22Rv1 (cell line): ENCODE measurements at regions not wholly inside any gene's neighbourhood (a gene's known extent, or its start where the extent isn't known, plus 50 kb on each side); places are given as distances from the start of the nearest gene placed in this dataset.

ENCODE experiments used
- H3K27ac ChIP-seq: fragments of 450-650 bp; 2 replicates; pipeline ENCODE4 v1.5.1; 2017
- CTCF ChIP-seq: fragments of 450-650 bp; IDR thresholded peaks from 2 replicates; pipeline ENCODE4 v1.5.1; 2017; ENCODE audit warnings: mild to moderate bottlenecking
- ZFX ChIP-seq: fragments of 450-650 bp; IDR thresholded peaks from 2 replicates; pipeline ENCODE4 v1.6.1; 2017; ENCODE audit warnings: antibody characterized with exemption, borderline replicate concordance

GRCh38 chr4:30429813-30430761 lies 290.1 kb upstream of the PCDH7 start:
- no peak overlapping the region for H3K27ac ChIP-seq

GRCh38 chr4:30434656-30435055 lies 285.5 kb upstream of the PCDH7 start:
- TF ChIP-seq ZFX (no peak), CTCF (no peak)
- H3K27ac ChIP-seq = no peak overlapping the region

More at GRCh38 chr4:30429813-30430761, 290.1 kb upstream of the PCDH7 start:
- TF ChIP-seq CTCF = no peak
- TF ChIP-seq ZFX = no peak

GRCh38 chr4:30436394-30436793 lies 283.8 kb upstream of the PCDH7 start:
- H3K27ac ChIP-seq = no peak overlapping the region
- TF ChIP-seq CTCF (no peak), ZFX (no peak)

GRCh38 chr4:30437316-30437715 lies 282.9 kb upstream of the PCDH7 start:
- TF ChIP-seq CTCF = no peak
- no peak for TF ChIP-seq ZFX
- no peak overlapping the region for H3K27ac ChIP-seq

- TF ChIP-seq ZFX = no peak
- TF ChIP-seq CTCF = no peak
- no peak overlapping the region for H3K27ac ChIP-seq
These were observed 276.9 kb upstream of the PCDH7 start for GRCh38 chr4:30443289-30443688.

GRCh38 chr4:30450474-30450873 lies 269.7 kb upstream of the PCDH7 start:
- no peak for TF ChIP-seq ZFX
- no peak for TF ChIP-seq CTCF
- no peak overlapping the region for H3K27ac ChIP-seq

- TF ChIP-seq ZFX (no peak), CTCF (no peak)
These were observed 265.7 kb upstream of the PCDH7 start for GRCh38 chr4:30454504-30454903.

More at GRCh38 chr4:30454504-30454903, 265.7 kb upstream of the PCDH7 start:
- no peak overlapping the region for H3K27ac ChIP-seq
